A673 (cell line): ENCODE measurements at regions not wholly inside any gene's neighbourhood (a gene's known extent, or its start where the extent isn't known, plus 50 kb on each side); places are given as distances from the start of the nearest gene placed in this dataset.

Source experiments
- BruUV-seq: library from RNA; stranded (reverse); fragments of 400-500 nt; replicated peaks from 2 replicates; lab custom pipeline; 2021; lab: Mats Ljungman, UMichigan
- CTCF ChIA-PET: fragments of 300-600 bp; sonication (Branson Sonifier 250); formaldehyde crosslinking; loops from one replicate; lab custom pipeline; 2022; ENCODE audit warnings: antibody characterized with exemption; lab: Charles Lee
- POLR2A ChIA-PET: fragments of 300-600 bp; sonication (Branson Sonifier 250); formaldehyde crosslinking; loops from one replicate; lab custom pipeline; 2022; ENCODE audit warnings: antibody characterized with exemption; ENCODE audit not compliant: low non-redundant PET; lab: Charles Lee
- DNase-seq: peaks from one replicate; pipeline ENCODE4 v3.0.0-alpha.2; 2015; ENCODE audit warnings: low spot score
- H3K27ac ChIP-seq: fragments of 200-600 bp; sonication (generic); 2 replicates; pipeline ENCODE4 v1.5.1; 2016; ENCODE audit warnings: mixed run types, low read depth, mild to moderate bottlenecking, mixed read lengths, antibody characterized with exemption, low read length; ENCODE audit not compliant: poor library complexity, severe bottlenecking
- H3K27me3 ChIP-seq: fragments of 200-600 bp; sonication (generic); replicated peaks from 2 replicates; pipeline ENCODE4 v1.6.1; 2017; ENCODE audit warnings: mixed run types, low read depth, mild to moderate bottlenecking, mixed read lengths, antibody characterized with exemption, low read length; ENCODE audit not compliant: insufficient read depth, poor library complexity
- H3K36me3 ChIP-seq: fragments of 200-600 bp; sonication (generic); 2 replicates; pipeline ENCODE4 v1.6.1; 2016; ENCODE audit warnings: mixed run types, mild to moderate bottlenecking, mixed read lengths, antibody characterized with exemption, low read length; ENCODE audit not compliant: insufficient read depth, poor library complexity, severe bottlenecking
- H3K4me1 ChIP-seq: fragments of 200-600 bp; sonication (generic); 2 replicates; pipeline ENCODE4 v1.6.1; 2017; ENCODE audit warnings: mixed run types, mild to moderate bottlenecking, mixed read lengths, antibody characterized with exemption, low read length; ENCODE audit not compliant: insufficient read depth, poor library complexity, severe bottlenecking
- H3K4me3 ChIP-seq: fragments of 200-600 bp; sonication (generic); 2 replicates; pipeline ENCODE4 v1.5.1; 2016; ENCODE audit warnings: low read depth, mixed run types, mild to moderate bottlenecking, mixed read lengths, low read length; ENCODE audit not compliant: poor library complexity, severe bottlenecking
- H3K9me3 ChIP-seq: fragments of 200-600 bp; sonication (generic); 2 replicates; pipeline ENCODE4 v1.6.1; 2016; ENCODE audit warnings: mixed run types, low read depth, mild to moderate bottlenecking, mixed read lengths, antibody characterized with exemption, low read length; ENCODE audit not compliant: poor library complexity, severe bottlenecking
- EZH2 ChIP-seq: fragments of 200-600 bp; sonication (generic); IDR thresholded peaks from 2 replicates; pipeline ENCODE4 v1.6.1; 2017; ENCODE audit warnings: borderline replicate concordance, low read depth, mild to moderate bottlenecking, mixed read lengths, antibody characterized with exemption, low read length; ENCODE audit not compliant: poor library complexity, severe bottlenecking
- intact Hi-C: fragments of 100-400 bp; cut with micrococcal nuclease; formaldehyde crosslinking; loops from one replicate; pipeline ENCODE4 v1.10.0; 2022; ENCODE audit not compliant: unreplicated experiment
- TF ChIP-seq, protein P1 (sequence below): fragments of 300-800, 200-600 bp; sonication (generic); conservative IDR thresholded peaks from 2 replicates; pipeline ENCODE4 v1.5.1; 2017; ENCODE audit warnings: low read depth, mild to moderate bottlenecking, antibody characterized with exemption, low read length, moderate library complexity, mixed read lengths

DNA sequence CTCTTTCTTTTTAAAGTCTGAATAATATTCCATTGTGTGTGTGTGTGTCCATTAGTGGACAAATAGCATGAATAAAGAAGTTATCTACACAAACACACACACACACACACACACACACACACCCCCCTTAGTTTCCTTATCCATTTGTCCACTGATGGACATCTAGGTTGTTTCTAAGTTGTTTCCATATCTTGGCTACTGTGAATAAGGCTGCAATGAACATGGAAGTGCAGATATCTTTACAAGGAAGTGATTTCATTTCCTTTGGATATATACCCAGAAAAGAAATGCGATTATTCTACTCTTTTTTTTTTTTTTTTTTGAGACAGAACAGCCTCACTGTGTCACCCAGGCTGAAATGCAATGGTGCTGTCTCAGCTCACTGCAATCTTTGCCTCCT, 113.5 kb downstream of the MBL2 start:
- H3K27me3 ChIP-seq, result no peaks in the 10 kb centered on the region
- no peak for DNase-seq
- ChIA-PET POLR2A (no interaction called here), CTCF (interaction anchor here (0.6 kb wide), 1 partner anchor 171 kb away, joined by 3 read pairs; no protein-coding TSS in a partner anchor)
- H3K9me3 ChIP-seq, result no peaks in the 10 kb centered on the region
- TF ChIP-seq EZH2, result no peak
- TF ChIP-seq, protein P1, sequence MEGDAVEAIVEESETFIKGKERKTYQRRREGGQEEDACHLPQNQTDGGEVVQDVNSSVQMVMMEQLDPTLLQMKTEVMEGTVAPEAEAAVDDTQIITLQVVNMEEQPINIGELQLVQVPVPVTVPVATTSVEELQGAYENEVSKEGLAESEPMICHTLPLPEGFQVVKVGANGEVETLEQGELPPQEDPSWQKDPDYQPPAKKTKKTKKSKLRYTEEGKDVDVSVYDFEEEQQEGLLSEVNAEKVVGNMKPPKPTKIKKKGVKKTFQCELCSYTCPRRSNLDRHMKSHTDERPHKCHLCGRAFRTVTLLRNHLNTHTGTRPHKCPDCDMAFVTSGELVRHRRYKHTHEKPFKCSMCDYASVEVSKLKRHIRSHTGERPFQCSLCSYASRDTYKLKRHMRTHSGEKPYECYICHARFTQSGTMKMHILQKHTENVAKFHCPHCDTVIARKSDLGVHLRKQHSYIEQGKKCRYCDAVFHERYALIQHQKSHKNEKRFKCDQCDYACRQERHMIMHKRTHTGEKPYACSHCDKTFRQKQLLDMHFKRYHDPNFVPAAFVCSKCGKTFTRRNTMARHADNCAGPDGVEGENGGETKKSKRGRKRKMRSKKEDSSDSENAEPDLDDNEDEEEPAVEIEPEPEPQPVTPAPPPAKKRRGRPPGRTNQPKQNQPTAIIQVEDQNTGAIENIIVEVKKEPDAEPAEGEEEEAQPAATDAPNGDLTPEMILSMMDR, result no peak
- no TSS peak for BruUV-seq
- peaks cover 4% of the 10 kb centered on the region for H3K4me1 ChIP-seq
- intact Hi-C loops, result no loop called here
- H3K27ac ChIP-seq, result no peak overlapping the region
- H3K36me3 ChIP-seq, result no peaks in the 10 kb centered on the region
- no peak overlapping the region for H3K4me3 ChIP-seq

DNA sequence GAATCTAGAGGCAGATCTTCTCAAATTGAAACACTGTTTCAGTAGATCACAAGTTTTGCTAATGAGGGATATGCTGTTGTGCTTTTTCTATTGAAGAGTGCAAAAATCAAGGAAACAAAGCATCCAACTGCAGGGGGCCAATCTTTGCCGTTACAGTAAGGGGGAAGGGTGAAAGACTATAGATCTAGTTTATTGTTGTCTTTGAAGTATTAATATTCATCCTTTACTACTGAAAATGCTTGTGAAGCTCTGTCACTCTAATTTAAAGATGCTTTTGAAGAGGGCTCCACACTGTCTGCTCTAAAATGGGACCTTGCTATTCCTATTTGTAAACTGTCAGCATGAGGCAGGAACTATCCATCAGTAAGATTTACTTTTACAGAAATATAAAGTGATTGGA, 110.3 kb downstream of the MBL2 start:
- intact Hi-C loops, result no loop called here
- ChIA-PET POLR2A (no interaction called here), CTCF (no interaction called here)
- DNase-seq, result no peak
- H3K36me3 ChIP-seq, result no peaks in the 10 kb centered on the region
- no peaks in the 10 kb centered on the region for H3K27me3 ChIP-seq
- BruUV-seq, result no TSS peak
- peaks cover 16% of the 10 kb centered on the region for H3K9me3 ChIP-seq
- no peak overlapping the region for H3K4me3 ChIP-seq
- TF ChIP-seq, protein P1, result no peak
- TF ChIP-seq EZH2, result no peak
- peaks cover 4% of the 10 kb centered on the region for H3K4me1 ChIP-seq
- no peak overlapping the region for H3K27ac ChIP-seq

DNA sequence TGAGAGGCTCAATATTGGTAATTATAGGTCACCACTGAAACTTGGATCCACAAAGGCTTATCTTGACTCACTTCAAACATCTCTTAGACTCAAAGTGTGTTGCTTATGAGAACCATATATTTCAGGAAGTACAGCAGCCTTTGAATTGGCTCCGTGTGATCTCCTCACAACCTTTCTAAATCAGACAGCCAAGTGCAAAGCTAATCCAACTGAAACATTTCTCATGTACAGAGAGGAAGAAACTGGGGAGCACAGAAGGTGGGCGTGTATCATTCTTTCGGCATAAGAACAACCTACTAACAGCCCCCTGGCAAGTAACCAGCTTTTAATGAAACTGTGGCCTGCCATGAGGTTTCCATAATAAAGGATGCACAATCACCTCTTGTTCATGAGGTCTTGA, 109.4 kb downstream of the MBL2 start:
- Histone ChIP-seq H3K27me3 (no peaks in the 10 kb centered on the region), H3K4me1 (peaks cover 4% of the 10 kb centered on the region), H3K9me3 (peaks cover 19% of the 10 kb centered on the region), H3K4me3 (no peak overlapping the region), H3K27ac (no peak overlapping the region), H3K36me3 (no peaks in the 10 kb centered on the region)
- no peak for DNase-seq
- BruUV-seq, result no TSS peak
- intact Hi-C loops, result no loop called here
- CTCF ChIA-PET, result no interaction called here
- POLR2A ChIA-PET, result no interaction called here
- TF ChIP-seq, protein P1, result no peak
- TF ChIP-seq EZH2, result no peak
